ENCODE measurements at regions not wholly inside any gene's neighbourhood (a gene's known extent, or its start where the extent isn't known, plus 50 kb on each side); places are given as distances from the start of the nearest gene placed in this dataset.
"Not testable (repeated sequence)": the region's sequence is repeated elsewhere in the genome, so short reads cannot be mapped to it uniquely, and the experiment has no call there.

GRCh38 chr4:128535510-128535909 is 247.9 kb upstream of the PGRMC2 start:
- not testable (repeated sequence) for H3K9me3 ChIP-seq (ENCODE audit: control insufficient read depth, insufficient read depth, low read length); H3K4me3 ChIP-seq (ENCODE audit: low read depth, low read length); H3K9ac ChIP-seq (ENCODE audit: low read depth, low read length); H3K27me3 ChIP-seq (ENCODE audit: control insufficient read depth, insufficient read depth, low read length); H3K36me3 ChIP-seq (ENCODE audit: control insufficient read depth, insufficient read depth, low read length); H3K4me1 ChIP-seq (ENCODE audit: control insufficient read depth, insufficient read depth, low read length)

DNA sequence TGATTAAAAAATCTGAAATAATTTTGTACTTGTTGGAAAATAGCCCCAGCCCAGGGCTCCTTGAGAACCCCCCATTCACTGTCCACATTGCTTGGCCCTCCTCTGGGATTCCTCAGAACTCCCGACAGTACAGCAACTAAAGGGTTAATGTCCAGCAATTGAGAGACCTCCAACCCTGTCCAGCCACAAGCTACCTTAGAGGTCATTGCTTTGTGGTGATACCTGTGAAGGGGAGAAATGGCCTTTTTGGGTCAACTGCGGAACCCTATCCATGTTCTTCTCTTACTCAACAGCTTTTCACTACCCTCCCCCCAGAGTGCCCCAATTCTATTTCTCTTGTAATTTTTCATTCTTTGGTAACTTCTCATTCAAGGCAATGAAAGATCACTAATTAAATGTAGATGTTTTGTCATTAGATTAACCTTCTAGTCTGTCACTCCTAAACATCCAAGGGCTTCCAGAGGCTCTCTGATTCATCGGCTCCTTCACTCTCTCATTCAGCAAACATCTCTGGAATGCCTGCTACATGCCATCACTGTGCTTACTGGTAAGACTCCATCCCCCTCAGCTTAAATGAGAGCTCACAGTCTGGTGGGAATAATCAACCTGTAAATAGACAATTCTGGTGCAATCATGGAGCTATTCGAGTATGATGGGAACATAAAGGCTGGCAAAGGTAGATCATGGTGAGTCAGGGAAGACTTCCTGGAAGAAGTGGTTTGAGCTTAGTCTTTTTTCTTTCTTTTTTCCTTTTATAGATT is 241.4 kb upstream of the PGRMC2 start:
- Histone ChIP-seq H3K9me3 (ENCODE audit: control insufficient read depth, insufficient read depth, low read length) (no peaks in the 10 kb centered on the region), H3K4me1 (ENCODE audit: control insufficient read depth, insufficient read depth, low read length) (peaks cover 23% of the 10 kb centered on the region), H3K27me3 (ENCODE audit: control insufficient read depth, insufficient read depth, low read length) (no peaks in the 10 kb centered on the region), H3K9ac (ENCODE audit: low read depth, low read length) (no peak overlapping the region), H3K4me3 (ENCODE audit: low read depth, low read length) (no peak overlapping the region), H3K36me3 (ENCODE audit: control insufficient read depth, insufficient read depth, low read length) (no peaks in the 10 kb centered on the region)

- H3K27me3 ChIP-seq (ENCODE audit: control insufficient read depth, insufficient read depth, low read length), result no peaks in the 10 kb centered on the region
- H3K4me1 ChIP-seq (ENCODE audit: control insufficient read depth, insufficient read depth, low read length), result peaks cover 23% of the 10 kb centered on the region
- no peaks in the 10 kb centered on the region for H3K36me3 ChIP-seq (ENCODE audit: control insufficient read depth, insufficient read depth, low read length)
- H3K4me3 ChIP-seq (ENCODE audit: low read depth, low read length), result no peak overlapping the region
- H3K9me3 ChIP-seq (ENCODE audit: control insufficient read depth, insufficient read depth, low read length), result no peaks in the 10 kb centered on the region
- no peak overlapping the region for H3K9ac ChIP-seq (ENCODE audit: low read depth, low read length)
These were observed 240.4 kb upstream of the PGRMC2 start for GRCh38 chr4:128527946-128528576.

DNA sequence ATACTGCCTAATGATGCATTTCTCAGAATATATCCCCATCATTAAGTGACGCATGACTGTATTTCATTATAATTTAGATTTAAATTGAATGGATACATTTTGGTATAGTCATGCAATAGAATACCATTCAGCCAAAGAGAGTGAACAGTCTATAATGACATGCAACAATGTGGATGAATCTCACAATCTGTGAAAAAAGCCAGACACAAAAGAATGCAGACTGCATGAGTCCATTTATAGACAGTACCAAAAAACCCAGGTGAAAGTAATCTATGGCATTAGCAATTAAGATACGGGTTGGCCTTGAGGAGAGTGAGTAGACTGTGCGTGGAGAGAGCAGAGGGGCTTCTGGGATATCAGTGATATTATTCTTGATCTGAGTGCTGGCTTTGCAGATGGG is 239.7 kb upstream of the PGRMC2 start:
- H3K36me3 ChIP-seq (ENCODE audit: control insufficient read depth, insufficient read depth, low read length), result no peaks in the 10 kb centered on the region
- no peak overlapping the region for H3K4me3 ChIP-seq (ENCODE audit: low read depth, low read length)
- no peaks in the 10 kb centered on the region for H3K9me3 ChIP-seq (ENCODE audit: control insufficient read depth, insufficient read depth, low read length)

DNA sequence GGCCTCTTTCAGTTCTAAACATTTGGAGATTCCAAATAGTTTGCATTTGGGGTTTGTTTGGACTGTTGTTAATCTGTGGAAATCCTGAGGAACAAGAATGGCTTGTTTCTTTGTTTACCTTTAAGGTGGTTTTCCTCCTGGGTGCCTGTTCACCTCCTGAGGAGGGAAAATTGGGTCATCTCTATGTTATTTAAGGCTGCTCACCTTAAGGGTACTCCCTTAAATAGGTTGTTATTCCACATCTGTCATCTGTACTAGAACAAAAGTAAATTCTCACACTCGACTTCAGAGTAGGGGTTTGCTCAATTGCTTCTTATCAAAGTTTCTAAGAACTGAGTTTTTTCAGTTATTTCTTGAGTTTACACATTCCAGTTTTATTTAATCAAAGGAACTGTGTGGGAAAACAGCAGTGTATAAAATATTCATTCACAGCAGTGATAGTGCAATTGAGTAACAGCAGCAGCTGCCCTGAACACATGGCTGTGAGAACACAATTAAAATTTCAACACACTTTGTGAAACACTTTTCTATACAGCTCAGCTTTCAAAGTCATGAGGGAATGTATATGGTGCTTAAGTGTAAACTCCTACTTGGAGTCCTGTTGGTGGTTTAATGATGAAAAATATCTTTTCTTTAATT is 238.5 kb upstream of the PGRMC2 start:
- no peak overlapping the region for H3K9ac ChIP-seq (ENCODE audit: low read depth, low read length)
- H3K4me1 ChIP-seq (ENCODE audit: control insufficient read depth, insufficient read depth, low read length), result peaks cover 23% of the 10 kb centered on the region
- no peaks in the 10 kb centered on the region for H3K36me3 ChIP-seq (ENCODE audit: control insufficient read depth, insufficient read depth, low read length)
- no peaks in the 10 kb centered on the region for H3K9me3 ChIP-seq (ENCODE audit: control insufficient read depth, insufficient read depth, low read length)
- no peak overlapping the region for H3K4me3 ChIP-seq (ENCODE audit: low read depth, low read length)
- no peaks in the 10 kb centered on the region for H3K27me3 ChIP-seq (ENCODE audit: control insufficient read depth, insufficient read depth, low read length)

More for the DNA sequence above, 239.7 kb upstream of the PGRMC2 start:
- Histone ChIP-seq H3K9ac (ENCODE audit: low read depth, low read length) (no peak overlapping the region), H3K4me1 (ENCODE audit: control insufficient read depth, insufficient read depth, low read length) (peaks cover 23% of the 10 kb centered on the region), H3K27me3 (ENCODE audit: control insufficient read depth, insufficient read depth, low read length) (no peaks in the 10 kb centered on the region)

DNA sequence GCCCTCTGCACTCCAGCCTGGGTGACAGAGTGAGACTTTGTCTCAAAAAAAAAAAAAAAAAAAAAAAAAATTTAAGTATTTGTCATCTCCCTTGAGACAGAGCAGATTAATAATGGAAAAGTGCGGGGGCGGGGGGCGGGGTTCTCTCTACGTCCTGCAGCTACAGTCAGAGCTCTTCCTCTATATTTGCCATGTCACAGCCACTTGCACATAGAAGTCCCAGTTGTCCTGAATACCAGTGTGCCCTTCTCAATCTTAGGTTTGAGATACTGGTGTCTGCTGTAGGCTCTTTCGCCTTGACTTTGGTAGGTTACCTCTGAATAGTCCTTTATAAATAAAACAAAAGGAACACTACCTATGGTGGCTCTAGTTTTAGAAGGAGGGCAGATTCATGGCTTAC is 237.8 kb upstream of the PGRMC2 start:
- Histone ChIP-seq H3K36me3 (ENCODE audit: control insufficient read depth, insufficient read depth, low read length) (no peaks in the 10 kb centered on the region), H3K4me3 (ENCODE audit: low read depth, low read length) (no peak overlapping the region), H3K9me3 (ENCODE audit: control insufficient read depth, insufficient read depth, low read length) (no peaks in the 10 kb centered on the region), H3K27me3 (ENCODE audit: control insufficient read depth, insufficient read depth, low read length) (no peaks in the 10 kb centered on the region), H3K4me1 (ENCODE audit: control insufficient read depth, insufficient read depth, low read length) (peaks cover 23% of the 10 kb centered on the region), H3K9ac (ENCODE audit: low read depth, low read length) (no peak overlapping the region)

GRCh38 chr4:128524311-128524710 is 236.7 kb upstream of the PGRMC2 start:
- H3K27me3 ChIP-seq (ENCODE audit: control insufficient read depth, insufficient read depth, low read length), result no peaks in the 10 kb centered on the region
- no peaks in the 10 kb centered on the region for H3K9me3 ChIP-seq (ENCODE audit: control insufficient read depth, insufficient read depth, low read length)
- H3K9ac ChIP-seq (ENCODE audit: low read depth, low read length), result no peak overlapping the region
- H3K4me3 ChIP-seq (ENCODE audit: low read depth, low read length), result no peak overlapping the region
- H3K4me1 ChIP-seq (ENCODE audit: control insufficient read depth, insufficient read depth, low read length), result peaks cover 20% of the 10 kb centered on the region
- H3K36me3 ChIP-seq (ENCODE audit: control insufficient read depth, insufficient read depth, low read length), result no peaks in the 10 kb centered on the region

- Histone ChIP-seq H3K36me3 (ENCODE audit: control insufficient read depth, insufficient read depth, low read length) (no peaks in the 10 kb centered on the region), H3K27me3 (ENCODE audit: control insufficient read depth, insufficient read depth, low read length) (no peaks in the 10 kb centered on the region), H3K4me3 (ENCODE audit: low read depth, low read length) (no peak overlapping the region), H3K4me1 (ENCODE audit: control insufficient read depth, insufficient read depth, low read length) (peaks cover 17% of the 10 kb centered on the region), H3K9me3 (ENCODE audit: control insufficient read depth, insufficient read depth, low read length) (no peaks in the 10 kb centered on the region), H3K9ac (ENCODE audit: low read depth, low read length) (no peak overlapping the region)
These were observed 234.1 kb upstream of the PGRMC2 start for GRCh38 chr4:128521648-128522111.

- Histone ChIP-seq H3K27me3 (ENCODE audit: control insufficient read depth, insufficient read depth, low read length) (no peaks in the 10 kb centered on the region), H3K36me3 (ENCODE audit: control insufficient read depth, insufficient read depth, low read length) (no peaks in the 10 kb centered on the region), H3K4me3 (ENCODE audit: low read depth, low read length) (no peak overlapping the region), H3K4me1 (ENCODE audit: control insufficient read depth, insufficient read depth, low read length) (peaks cover 15% of the 10 kb centered on the region), H3K9ac (ENCODE audit: low read depth, low read length) (no peak overlapping the region), H3K9me3 (ENCODE audit: control insufficient read depth, insufficient read depth, low read length) (no peaks in the 10 kb centered on the region)
These were observed 233.5 kb upstream of the PGRMC2 start for GRCh38 chr4:128521156-128521555.

DNA sequence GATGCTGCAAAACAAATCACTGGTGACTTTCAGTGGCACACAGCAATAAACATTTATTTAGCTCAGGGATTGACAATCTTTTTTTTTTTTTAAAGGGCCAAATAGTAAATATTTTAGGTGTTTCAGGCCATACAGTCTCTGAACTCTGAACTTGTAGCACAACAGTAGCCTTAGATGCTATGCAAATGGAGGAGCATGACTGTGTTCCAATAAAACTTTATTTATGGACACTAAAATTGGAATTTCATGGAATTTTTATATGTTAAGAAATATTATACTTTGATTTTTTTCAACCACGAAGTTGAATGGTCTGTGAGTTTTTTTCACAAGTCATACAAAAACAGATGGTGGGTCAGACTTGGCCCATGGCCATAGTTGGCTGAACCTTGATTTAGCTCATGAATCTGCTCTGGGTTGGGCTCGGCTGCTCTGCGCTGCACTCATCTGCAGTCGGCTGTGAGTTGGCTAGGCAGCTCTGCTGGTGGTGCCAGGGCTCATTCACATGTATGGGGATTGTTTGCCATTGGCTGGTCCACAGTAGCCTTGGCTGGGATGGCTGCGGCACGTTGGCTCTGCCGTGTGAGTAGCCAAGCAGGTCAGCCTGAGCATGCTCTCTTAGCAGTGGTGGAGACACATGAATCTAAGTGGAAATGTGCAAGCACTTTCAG is 231.7 kb upstream of the PGRMC2 start:
- Histone ChIP-seq H3K27me3 (ENCODE audit: control insufficient read depth, insufficient read depth, low read length) (no peaks in the 10 kb centered on the region), H3K9me3 (ENCODE audit: control insufficient read depth, insufficient read depth, low read length) (no peaks in the 10 kb centered on the region), H3K4me1 (ENCODE audit: control insufficient read depth, insufficient read depth, low read length) (peaks cover 7% of the 10 kb centered on the region), H3K4me3 (ENCODE audit: low read depth, low read length) (no peak overlapping the region), H3K9ac (ENCODE audit: low read depth, low read length) (no peak overlapping the region), H3K36me3 (ENCODE audit: control insufficient read depth, insufficient read depth, low read length) (no peaks in the 10 kb centered on the region)

GRCh38 chr4:128517739-128518510 is 230.3 kb upstream of the PGRMC2 start:
- Histone ChIP-seq H3K4me3 (ENCODE audit: low read depth, low read length) (no peak overlapping the region), H3K27me3 (ENCODE audit: control insufficient read depth, insufficient read depth, low read length) (no peaks in the 10 kb centered on the region), H3K9ac (ENCODE audit: low read depth, low read length) (no peak overlapping the region), H3K36me3 (ENCODE audit: control insufficient read depth, insufficient read depth, low read length) (no peaks in the 10 kb centered on the region), H3K9me3 (ENCODE audit: control insufficient read depth, insufficient read depth, low read length) (no peaks in the 10 kb centered on the region), H3K4me1 (ENCODE audit: control insufficient read depth, insufficient read depth, low read length) (peaks cover 7% of the 10 kb centered on the region)
